Sigmoid colon (tissue), 6 donors: ENCODE measurements at regions not wholly inside any gene's neighbourhood (a gene's known extent, or its start where the extent isn't known, plus 50 kb on each side); places are given as distances from the start of the nearest gene placed in this dataset.

Experiments used
- DNase-seq: peaks from one replicate; pipeline ENCODE4 v3.0.0-alpha.2; 2019
- H3K27ac ChIP-seq, 4 donors: fragments of 200-600 bp; sonication (generic); one replicate each; pipeline ENCODE4 v1.5.1; 2016 to 2019; ENCODE audit warnings: mild to moderate bottlenecking in 1 of 4
- H3K27me3 ChIP-seq, 3 donors: fragments of 200-600 bp; sonication (generic); one replicate each; pipeline ENCODE4 v1.5.1; 2019; ENCODE audit warnings: mild to moderate bottlenecking in 1 of 3
- H3K36me3 ChIP-seq, 4 donors: fragments of 200-600 bp; sonication (generic); one replicate each; pipeline ENCODE4 v1.5.1; 2016 to 2019
- H3K4me1 ChIP-seq, 4 donors: fragments of 200-600 bp; sonication (generic); one replicate each; pipeline ENCODE4 v1.5.1; 2017 to 2019
- H3K4me3 ChIP-seq, 4 donors: fragments of 200-600 bp; sonication (generic); one replicate each; pipeline ENCODE4 v1.5.1; 2017 to 2019; ENCODE audit warnings: mild to moderate bottlenecking in 2 of 4, moderate library complexity in 1 of 4
- H3K9me3 ChIP-seq, 4 donors: fragments of 200-600 bp in 3 of 4; sonication (generic) in 3 of 4; one replicate each; pipeline versions ENCODE4 v1.5.1 to v1.6.1; 2013 to 2019
- EP300 ChIP-seq, 4 donors: sonication (generic); formaldehyde crosslinking; IDR thresholded peaks; one replicate each; pipeline ENCODE4 v1.6.1; 2017; ENCODE audit warnings: antibody characterized with exemption in 4 of 4
- POLR2A ChIP-seq, 2 donors: fragments of 450-650 bp; IDR thresholded peaks; one replicate each; pipeline ENCODE4 v1.6.1; 2016; ENCODE audit warnings: antibody characterized with exemption in 2 of 2, mild to moderate bottlenecking in 2 of 2, moderate library complexity in 2 of 2
- POLR2AphosphoS5 ChIP-seq, 4 donors: sonication (generic); formaldehyde crosslinking; IDR thresholded peaks; one replicate each; pipeline ENCODE4 v1.6.1; 2017; ENCODE audit warnings: antibody characterized with exemption in 4 of 4
- WGBS, 2 donors: extraction: QIAGEN DNeasy Blood & Tissue Kit; methylation state at CpG; one replicate each; pipeline ENCODE4 v1.1.7; 2013; 5-methylcytosine and 5-hydroxymethylcytosine counted together
- intact Hi-C: fragments of 100-400 bp; cut with DNase I; formaldehyde crosslinking; loops from one replicate; pipeline ENCODE4 v1.15.1; 2023
- TF ChIP-seq, protein P1 (sequence below), 4 experiments: fragments of 450-650 bp in 3 of 4; fragments of 200-600 bp in 1 of 4; IDR thresholded peaks; one replicate each; pipeline ENCODE4 v1.5.1; 2016 to 2019; ENCODE audit warnings: antibody characterized with exemption in 4 of 4, mild to moderate bottlenecking in 3 of 4, moderate library complexity in 2 of 4
- donor health status: healthy with polysubstance abuse.
- donor health status: healthy.

- peaks cover 0 to 8% (median 2%) of the 10 kb centered on the region in 4 donors for H3K4me1 ChIP-seq
- peaks cover 0 to 93% (median 59%) of the 10 kb centered on the region in 3 donors for H3K27me3 ChIP-seq
- no peaks in the 10 kb centered on the region for H3K36me3 ChIP-seq
- intact Hi-C loops = no loop called here
- DNase-seq = no peak
- 74 to 81% methylated on average over 9 of the region's 9 CpGs for WGBS, 2 donors
- H3K9me3 ChIP-seq = no peaks in the 10 kb centered on the region
- no peak overlapping the region for H3K4me3 ChIP-seq
- H3K27ac ChIP-seq = no peak overlapping the region
- TF ChIP-seq EP300 (IDR thresholded peaks at IDR 0.05) (no peak), POLR2A (IDR thresholded peaks at IDR 0.05) (no peak), POLR2AphosphoS5 (IDR thresholded peaks at IDR 0.05) (no peak)
- TF ChIP-seq, protein P1, sequence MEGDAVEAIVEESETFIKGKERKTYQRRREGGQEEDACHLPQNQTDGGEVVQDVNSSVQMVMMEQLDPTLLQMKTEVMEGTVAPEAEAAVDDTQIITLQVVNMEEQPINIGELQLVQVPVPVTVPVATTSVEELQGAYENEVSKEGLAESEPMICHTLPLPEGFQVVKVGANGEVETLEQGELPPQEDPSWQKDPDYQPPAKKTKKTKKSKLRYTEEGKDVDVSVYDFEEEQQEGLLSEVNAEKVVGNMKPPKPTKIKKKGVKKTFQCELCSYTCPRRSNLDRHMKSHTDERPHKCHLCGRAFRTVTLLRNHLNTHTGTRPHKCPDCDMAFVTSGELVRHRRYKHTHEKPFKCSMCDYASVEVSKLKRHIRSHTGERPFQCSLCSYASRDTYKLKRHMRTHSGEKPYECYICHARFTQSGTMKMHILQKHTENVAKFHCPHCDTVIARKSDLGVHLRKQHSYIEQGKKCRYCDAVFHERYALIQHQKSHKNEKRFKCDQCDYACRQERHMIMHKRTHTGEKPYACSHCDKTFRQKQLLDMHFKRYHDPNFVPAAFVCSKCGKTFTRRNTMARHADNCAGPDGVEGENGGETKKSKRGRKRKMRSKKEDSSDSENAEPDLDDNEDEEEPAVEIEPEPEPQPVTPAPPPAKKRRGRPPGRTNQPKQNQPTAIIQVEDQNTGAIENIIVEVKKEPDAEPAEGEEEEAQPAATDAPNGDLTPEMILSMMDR (IDR thresholded peaks at IDR 0.05) = no peak
Observed at GRCh38 chr16:86905302-86905701, 327.0 kb downstream of the FOXL1 start.

DNA sequence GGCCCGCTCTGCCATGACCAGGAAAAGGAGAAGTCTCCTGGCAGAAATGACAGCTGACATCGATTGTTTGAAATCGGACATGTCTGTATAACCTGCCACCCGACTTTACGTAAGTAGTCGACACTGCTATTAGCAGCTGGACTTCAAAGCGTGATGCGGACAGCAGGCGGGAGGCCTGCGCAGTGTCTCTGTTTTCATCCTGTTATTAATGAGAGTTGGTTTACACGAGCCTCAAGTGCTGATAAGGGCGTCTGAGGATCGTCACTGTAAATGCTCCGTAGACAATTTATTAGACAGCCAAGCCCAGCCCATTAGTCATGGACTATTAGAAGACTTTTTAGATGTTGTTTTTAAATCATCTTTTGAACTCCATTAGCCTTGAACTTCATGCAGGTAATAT is 328.3 kb downstream of the FOXL1 start:
- Histone ChIP-seq H3K27me3 (peaks cover 0 to 95% (median 62%) of the 10 kb centered on the region in 3 donors), H3K4me3 (no peak overlapping the region), H3K4me1 (peaks cover 0 to 8% (median 2%) of the 10 kb centered on the region in 4 donors), H3K9me3 (no peaks in the 10 kb centered on the region), H3K27ac (no peak overlapping the region), H3K36me3 (no peaks in the 10 kb centered on the region)
- intact Hi-C loops = no loop called here
- DNase-seq = no peak
- TF ChIP-seq POLR2AphosphoS5 (IDR thresholded peaks at IDR 0.05) = peak in 3 of 4 donors; percentile 24 to 68 (median 52)
- no peak for TF ChIP-seq EP300 (IDR thresholded peaks at IDR 0.05)
- no peak for TF ChIP-seq POLR2A (IDR thresholded peaks at IDR 0.05)
- TF ChIP-seq, protein P1 (IDR thresholded peaks at IDR 0.05) = no peak
- 75 to 76% methylated on average over 14 of the region's 14 CpGs for WGBS, 2 donors

- DNase-seq = no peak
- peaks cover 0 to 90% (median 43%) of the 10 kb centered on the region in 3 donors for H3K27me3 ChIP-seq
- TF ChIP-seq, protein P1 (IDR thresholded peaks at IDR 0.05) = no peak
- TF ChIP-seq POLR2AphosphoS5 (IDR thresholded peaks at IDR 0.05) = no peak
- no peak for TF ChIP-seq EP300 (IDR thresholded peaks at IDR 0.05)
- no peak for TF ChIP-seq POLR2A (IDR thresholded peaks at IDR 0.05)
- H3K9me3 ChIP-seq = no peaks in the 10 kb centered on the region
- intact Hi-C loops = no loop called here
- no peaks in the 10 kb centered on the region for H3K36me3 ChIP-seq
- no peak overlapping the region for H3K4me3 ChIP-seq
- no peak overlapping the region for H3K27ac ChIP-seq
- H3K4me1 ChIP-seq = peaks cover 0 to 8% (median 2%) of the 10 kb centered on the region in 4 donors
- 86% methylated on average over 19 of the region's 19 CpGs for WGBS, 2 donors
Observed at GRCh38 chr16:86909359-86910160, 331.2 kb downstream of the FOXL1 start.

DNA sequence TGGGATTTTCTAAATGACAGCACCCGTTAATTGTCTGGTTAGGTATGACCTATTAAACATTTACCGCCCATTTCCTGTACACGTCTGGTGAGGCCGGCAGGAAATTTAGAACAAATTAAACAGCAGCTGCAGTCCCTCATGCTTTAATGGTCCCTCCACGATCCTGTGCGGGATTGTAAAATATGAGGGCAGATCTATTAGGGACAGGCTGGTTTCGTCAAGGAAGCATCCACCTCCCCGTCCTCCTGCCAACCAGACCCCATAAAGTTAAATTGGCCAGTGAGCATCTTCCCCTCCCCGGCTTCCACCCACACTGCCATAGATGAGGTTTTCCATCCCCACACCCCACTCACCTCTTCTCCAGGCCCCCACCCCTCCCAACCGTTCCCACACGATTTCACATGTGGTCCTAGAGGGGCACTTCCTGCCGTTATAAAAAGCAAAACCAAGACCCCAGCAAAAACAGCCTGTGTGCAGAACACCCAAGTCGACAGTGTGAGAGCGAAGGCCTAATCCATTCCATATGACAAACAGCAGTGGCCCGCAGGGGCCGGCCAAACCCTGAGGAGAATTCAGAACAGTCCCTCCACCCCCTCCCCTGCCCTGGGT is 331.9 kb downstream of the FOXL1 start:
- 67 to 73% methylated on average over 16 of the region's 16 CpGs for WGBS, 2 donors
- H3K4me1 ChIP-seq = peaks cover 0 to 8% (median 2%) of the 10 kb centered on the region in 4 donors
- intact Hi-C loops = no loop called here
- H3K27ac ChIP-seq = no peak overlapping the region
- TF ChIP-seq EP300 (IDR thresholded peaks at IDR 0.05) (no peak), POLR2AphosphoS5 (IDR thresholded peaks at IDR 0.05) (no peak), POLR2A (IDR thresholded peaks at IDR 0.05) (no peak)
- TF ChIP-seq, protein P1 (IDR thresholded peaks at IDR 0.05) = no peak
- H3K27me3 ChIP-seq = peaks cover 0 to 90% (median 37%) of the 10 kb centered on the region in 3 donors
- H3K4me3 ChIP-seq = no peak overlapping the region
- H3K9me3 ChIP-seq = no peaks in the 10 kb centered on the region
- DNase-seq = no peak
- no peaks in the 10 kb centered on the region for H3K36me3 ChIP-seq
